ENCODE measurements at regions not wholly inside any gene's neighbourhood (a gene's known extent, or its start where the extent isn't known, plus 50 kb on each side); places are given as distances from the start of the nearest gene placed in this dataset.
"Not testable (repeated sequence)": the region's sequence is repeated elsewhere in the genome, so short reads cannot be mapped to it uniquely, and the experiment has no call there.

- no peak for DNase-seq
Observed at GRCh38 chr6:44049989-44050871, 77.0 kb downstream of the MRPL14 start.

DNA sequence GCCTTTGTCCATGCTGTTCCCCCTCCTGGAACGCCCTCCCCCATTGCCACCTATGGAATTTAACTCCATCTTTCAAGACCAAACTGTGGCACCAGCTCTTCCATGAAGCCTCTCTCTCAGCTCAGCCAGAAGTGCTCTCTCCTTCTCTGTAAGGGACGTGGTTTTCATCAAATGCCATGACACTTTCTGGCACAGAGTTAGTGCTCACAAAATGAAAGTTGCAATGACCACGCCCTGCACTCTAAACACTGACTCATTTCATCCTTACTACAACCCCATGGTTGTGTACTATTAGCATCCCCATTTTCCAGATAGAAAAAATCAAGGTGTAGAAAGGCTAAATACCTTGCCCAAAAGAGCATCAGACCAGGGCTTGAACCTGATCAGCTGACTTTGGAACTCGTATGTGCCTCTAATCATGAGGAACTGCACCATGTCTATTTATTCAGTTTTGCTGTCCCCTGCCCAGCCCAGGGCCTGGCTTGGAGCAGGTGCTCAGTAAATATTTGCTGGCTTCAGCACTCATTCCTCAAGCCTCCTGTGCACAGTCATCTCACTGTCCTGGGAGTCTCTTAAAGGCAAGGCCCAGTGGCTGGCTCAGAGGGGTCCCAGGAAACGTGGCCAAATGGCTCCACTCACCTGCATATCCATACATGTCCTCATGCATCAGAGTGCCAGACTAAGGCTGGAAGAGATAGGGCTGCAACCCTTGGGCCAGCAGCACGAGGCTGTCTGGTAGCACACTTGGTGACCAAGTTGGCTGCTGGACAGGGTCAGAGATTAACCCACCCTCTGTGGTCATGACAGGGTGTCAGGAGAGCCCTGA is 77.9 kb downstream of the MRPL14 start:
- no peak for DNase-seq

- DNase-seq, result no peak
Observed at GRCh38 chr6:44048277-44048676, 79.0 kb downstream of the MRPL14 start.

DNA sequence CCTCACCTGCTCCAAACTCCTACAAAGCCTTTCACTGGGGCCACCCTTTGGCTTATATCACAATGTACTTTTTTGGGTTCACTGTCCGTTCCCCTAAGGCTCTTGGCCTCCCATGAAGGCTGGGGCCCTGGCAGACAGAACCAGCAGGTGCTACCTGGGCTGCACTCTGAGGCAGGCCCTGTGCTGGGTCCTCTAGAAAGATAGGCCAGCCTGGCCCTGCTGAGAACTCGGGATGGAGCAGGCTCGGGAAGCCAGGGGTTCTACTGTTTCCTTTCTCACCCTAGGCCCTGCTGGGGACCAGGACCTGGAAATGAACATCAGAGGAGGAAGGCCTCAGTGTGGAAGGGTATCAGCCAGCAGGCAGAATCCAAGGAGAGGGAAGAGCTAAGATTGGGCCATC is 79.5 kb downstream of the MRPL14 start:
- DNase-seq, result no peak

DNA sequence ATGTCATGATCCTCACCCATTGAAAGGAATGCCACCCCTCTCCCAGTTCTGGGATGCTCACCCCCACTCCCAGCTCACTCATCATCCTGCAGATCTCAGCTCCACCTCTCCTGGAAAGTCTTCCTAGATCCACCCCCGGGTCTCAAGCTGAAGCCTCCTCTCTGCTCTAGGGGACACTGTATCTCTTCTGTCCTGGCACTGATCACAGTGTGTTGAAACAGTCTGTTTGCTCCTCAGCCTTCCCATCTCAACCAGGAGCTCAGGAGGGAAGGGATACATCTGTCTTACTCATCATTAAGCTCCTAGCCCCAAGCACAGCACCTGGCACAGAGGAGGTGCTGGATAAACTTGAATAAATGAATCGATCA is 80.1 kb downstream of the MRPL14 start:
- no peak for DNase-seq

- DNase-seq, result no peak
Observed at GRCh38 chr6:44046516-44047178, 80.6 kb downstream of the MRPL14 start.

- DNase-seq, result no peak
Observed at GRCh38 chr6:44045672-44046015, 81.6 kb downstream of the MRPL14 start.

- no peak for DNase-seq
Observed at GRCh38 chr6:44044940-44045671, 82.1 kb downstream of the MRPL14 start.

GRCh38 chr6:44044154-44044539 is 83.1 kb downstream of the MRPL14 start:
- no peak for DNase-seq

DNA sequence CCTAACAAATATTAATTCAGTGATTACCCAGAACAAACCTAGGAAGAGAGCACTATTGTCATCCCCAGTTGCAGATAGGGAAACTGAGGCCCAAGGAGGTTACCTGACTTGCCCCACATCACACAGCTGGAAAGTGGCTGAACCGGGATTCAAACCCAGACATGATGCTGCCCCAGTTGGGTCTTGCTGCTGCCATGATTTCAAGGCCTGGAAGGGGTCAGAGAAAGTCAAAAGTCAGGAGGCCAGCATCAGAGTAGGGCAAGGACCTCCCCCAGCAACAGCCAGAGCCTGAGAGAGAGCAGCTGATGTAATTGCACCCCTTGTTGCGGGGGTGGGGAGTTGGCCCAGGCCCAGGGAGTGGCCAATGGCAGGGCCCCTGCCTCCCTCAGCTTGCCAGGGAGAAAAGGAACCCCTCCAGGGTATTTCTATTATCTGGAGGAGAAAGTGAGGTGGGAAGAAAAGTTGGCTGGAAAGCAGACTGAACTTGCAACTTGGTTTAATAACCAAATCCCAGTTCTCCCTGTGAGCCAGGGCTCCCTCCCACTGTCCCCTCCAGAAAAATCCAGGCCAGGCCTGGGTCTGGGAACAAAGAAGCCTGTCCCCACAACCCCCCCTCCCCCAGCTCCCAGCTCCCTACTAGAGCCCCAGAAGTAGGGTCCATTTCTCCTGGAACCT is 83.6 kb downstream of the MRPL14 start:
- DNase-seq, result no peak

GRCh38 chr6:44042989-44043478 is 84.2 kb downstream of the MRPL14 start:
- no peak for DNase-seq

GRCh38 chr6:44042261-44042988 is 84.8 kb downstream of the MRPL14 start:
- DNase-seq, result no peak

DNA sequence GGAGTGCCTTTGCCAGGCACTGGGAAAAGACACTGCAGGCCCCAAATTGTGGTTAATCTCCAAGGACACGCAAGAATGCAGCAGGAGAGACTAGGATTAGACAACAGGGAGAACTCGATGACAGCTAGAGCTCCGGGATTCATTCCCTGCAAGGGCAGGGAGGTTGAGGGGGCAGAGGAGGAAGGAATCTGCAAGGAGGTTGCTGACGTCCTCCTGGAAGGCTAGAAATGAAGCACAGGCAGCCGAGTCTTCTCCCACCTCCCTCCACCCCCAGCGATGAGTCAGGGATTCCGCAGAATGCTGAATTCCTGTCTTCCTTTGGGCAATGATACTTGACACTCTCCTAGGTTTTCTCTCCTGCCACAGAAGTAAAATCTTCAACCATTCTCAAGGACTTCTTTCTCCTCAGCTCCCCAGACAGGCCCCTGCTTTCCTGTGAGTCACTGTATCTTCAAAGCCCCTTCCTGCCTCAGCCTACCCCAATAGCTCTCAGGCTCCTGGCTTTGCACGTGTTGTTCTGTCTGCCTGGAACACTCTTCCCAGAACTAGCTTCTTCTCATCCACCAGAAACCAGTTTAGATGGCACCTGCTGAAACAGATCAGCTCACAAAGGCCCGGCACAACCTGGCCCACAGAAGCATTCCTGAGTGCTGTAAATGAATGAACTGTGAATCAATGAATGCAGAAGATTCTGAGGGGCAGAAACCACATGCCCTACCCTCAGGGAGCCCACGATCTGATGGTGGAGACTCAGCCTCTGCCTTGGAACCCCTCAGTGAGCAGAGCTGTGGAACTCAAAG is 85.6 kb downstream of the MRPL14 start:
- no peak for DNase-seq

- no peak for DNase-seq
Observed at GRCh38 chr6:44040786-44041185, 86.5 kb downstream of the MRPL14 start.

DNA sequence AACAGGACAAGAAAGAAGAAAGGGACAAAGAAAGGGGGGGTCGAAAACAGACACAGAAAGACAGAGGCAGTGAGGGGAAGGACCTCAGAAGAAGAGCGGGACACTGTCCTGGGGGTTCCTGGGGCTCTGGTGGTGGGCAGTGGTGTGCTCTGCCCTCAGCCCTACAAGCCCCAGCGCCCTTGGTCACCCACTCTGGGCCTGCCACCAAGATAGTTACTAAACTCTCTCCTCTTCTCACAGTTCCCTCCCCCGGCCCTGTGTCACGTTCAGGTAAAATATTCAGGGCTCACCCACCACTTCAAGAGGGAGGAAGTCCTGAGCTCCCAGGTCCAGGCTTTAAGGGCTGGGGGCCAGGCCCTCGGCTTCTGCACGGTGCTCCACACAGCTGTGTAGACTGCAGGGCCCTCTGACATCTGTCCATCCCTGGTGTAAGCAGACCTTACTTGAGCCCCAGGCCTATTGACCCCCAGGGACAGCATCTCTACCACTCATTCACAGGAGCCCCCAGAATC is 87.4 kb downstream of the MRPL14 start:
- DNase-seq, result no peak

DNA sequence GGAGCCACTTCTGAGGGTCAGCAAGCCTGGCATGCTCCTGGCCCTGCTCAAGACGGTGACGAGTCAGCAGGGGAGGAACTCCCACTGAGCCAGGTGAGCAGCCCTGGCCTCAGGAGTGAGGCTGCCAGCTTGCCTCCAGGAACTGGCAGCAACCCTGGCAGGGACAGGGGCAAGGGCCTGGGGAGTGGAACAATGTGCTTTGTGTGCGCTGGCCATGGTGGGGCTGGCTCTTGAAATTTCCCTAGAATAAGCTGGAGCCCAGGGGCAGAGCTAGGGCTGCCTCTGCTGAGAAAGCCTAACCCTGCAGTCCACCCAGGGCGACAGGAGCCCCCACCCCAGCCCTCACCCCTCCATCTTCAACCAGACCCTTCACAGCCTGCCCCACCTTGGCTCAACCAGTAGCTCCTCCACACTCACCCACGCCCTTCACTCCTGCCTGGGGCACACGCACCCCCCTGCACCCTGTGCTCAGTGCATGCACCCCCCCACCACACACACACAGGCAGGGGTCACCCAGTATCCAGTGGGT is 88.0 kb downstream of the MRPL14 start:
- DNase-seq, result no peak

- no peak for DNase-seq
Observed at GRCh38 chr6:44038543-44039065, 88.6 kb downstream of the MRPL14 start.

DNA sequence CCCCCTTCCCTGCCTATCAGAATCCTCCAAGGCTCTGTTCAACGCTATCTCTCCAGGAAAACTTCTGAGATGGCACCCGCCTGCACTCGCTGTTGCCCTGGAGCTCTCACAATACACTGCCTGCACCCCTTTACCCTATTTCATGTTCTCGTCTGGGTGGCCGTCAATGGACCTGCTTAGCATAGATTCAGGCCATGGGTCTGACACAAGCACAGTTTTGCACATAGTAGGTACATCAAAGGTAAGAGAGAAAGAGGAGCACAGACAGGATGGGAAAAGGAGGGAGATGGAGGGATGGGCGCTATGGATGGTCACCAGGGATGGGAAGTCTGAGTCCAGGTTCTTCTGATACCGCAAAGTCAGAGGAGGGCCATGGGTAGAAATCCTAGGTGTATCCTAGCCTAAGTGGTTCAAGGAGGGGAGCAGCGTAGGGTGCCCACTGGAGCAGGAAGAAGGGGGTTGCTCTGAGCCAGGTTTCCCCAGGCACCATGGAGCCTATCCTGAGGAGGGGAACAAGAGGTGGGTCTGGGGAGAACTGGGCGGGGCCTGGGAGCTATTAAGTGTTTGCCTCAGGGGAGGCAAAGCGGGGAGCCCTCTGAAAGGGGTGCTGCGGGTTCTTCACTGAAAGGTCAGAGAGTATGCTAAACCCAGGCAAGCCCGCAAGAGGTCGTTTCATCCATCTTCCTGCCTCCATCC is 89.3 kb downstream of the MRPL14 start:
- DNase-seq, result no peak

DNA sequence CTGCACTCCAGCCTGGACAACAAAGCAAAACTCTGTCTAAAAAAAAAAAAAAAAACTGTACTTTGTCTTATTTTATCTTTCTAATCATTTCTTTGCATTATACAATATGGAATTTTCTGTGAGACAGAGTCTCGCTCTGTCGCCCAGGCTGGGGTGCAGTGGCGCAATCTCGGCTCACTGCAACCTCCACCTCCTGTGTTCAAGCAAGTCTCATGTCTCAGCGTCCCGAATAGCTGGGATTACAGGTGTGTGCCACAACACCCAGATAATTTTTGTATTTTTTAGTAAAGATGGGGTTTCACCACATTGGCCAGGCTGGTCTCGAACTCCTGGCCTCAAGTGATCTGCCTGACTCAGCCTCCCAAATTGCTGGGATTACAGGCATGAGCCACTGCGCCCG is 90.0 kb downstream of the MRPL14 start:
- not testable (repeated sequence) for DNase-seq

Data from NCI-H2029 (cell line).